IPS DF 4.7 (cell line): ENCODE measurements at regions not wholly inside any gene's neighbourhood (a gene's known extent, or its start where the extent isn't known, plus 50 kb on each side); places are given as distances from the start of the nearest gene placed in this dataset.
"Not testable (repeated sequence)": the region's sequence is repeated elsewhere in the genome, so short reads cannot be mapped to it uniquely, and the experiment has no call there.

Experiments
- DNase-seq: peaks from one replicate; pipeline ENCODE4 v3.0.0-alpha.2; 2013; ENCODE audit warnings: low spot score; ENCODE audit errors: extremely low read depth

DNA sequence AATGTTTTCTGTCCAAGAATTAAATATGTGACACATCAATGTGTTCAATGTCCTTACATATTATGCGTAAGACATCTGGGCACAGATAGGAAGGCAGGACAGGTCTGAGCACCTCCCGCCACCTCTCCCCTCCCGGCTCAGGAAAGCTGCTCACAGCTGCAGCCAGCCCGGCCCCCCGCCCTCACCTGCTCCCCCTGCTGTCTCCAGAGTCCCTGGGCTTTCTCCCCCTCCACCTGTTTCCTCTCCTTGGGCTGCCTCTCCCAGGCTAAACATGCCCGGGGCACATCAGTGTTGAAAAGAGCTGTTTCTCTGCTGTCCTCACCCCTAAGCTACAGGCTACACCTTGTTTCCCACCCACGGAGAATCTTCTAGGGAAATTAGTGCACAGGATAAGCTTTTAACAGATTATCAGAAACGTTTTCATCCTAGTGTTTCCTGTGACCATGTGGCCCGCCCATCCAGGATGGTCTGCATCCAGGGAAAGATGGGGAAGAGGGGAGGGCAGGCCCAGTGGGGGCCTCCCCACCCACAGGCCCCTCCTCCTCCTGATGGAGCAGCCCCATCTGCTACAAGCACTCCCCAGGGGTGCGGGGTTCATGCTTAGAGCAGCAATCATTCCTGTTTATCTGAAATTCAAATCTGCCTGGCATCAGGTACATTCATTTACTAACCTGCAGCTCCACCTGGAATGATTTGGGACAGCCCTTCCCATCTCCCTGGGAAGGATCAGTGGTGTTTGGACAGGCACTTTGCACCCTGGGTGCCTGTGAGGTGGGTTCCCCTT is 273.8 kb upstream of the SFSWAP start:
- DNase-seq = no peak

DNA sequence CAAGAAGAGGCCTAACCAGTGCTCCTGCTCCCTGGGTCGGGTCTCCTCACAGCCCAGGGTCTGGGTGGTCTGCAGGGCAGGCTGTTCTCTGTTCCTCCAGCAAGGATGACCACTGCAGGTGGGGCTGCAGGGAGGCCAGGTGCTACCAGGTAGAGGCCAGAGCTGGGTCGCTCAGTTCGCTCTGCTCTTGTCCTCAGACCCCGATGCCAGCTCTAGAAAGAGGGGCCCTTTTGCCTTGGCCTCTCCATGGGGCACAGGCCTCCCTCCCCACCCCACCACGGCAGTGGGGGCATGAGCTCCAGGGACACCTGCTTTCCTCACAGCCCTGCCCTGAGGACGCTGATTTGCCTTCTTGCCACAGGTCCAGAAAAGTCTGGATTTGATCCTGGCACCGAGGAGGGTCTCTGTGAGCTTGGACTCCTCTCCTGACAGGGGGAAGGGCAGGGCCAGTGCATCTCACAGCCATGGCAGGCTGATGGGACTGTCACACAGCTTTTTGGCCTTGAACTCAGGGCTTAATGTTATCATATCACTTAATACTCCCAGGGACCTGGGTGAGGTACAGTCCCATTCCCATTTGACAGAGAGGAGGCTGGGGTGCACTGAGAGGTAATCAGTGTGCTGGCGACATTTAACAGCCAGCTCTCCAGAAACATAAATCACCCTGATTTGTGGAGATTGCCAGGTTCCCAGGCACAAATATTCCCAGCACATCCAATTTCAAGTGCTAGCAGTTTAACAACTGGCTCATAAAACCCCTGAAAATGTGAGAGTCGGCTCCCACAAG is 273.0 kb upstream of the SFSWAP start:
- DNase-seq = no peak

- DNase-seq = not testable (repeated sequence)
Measured at GRCh38 chr12:131438493-131438835, 272.4 kb upstream of the SFSWAP start.

GRCh38 chr12:131438881-131439280 is 272.0 kb upstream of the SFSWAP start:
- DNase-seq = no peak

GRCh38 chr12:131439752-131440151 is 271.1 kb upstream of the SFSWAP start:
- DNase-seq = not testable (repeated sequence)

GRCh38 chr12:131440209-131441059 is 270.5 kb upstream of the SFSWAP start:
- not testable (repeated sequence) for DNase-seq

DNA sequence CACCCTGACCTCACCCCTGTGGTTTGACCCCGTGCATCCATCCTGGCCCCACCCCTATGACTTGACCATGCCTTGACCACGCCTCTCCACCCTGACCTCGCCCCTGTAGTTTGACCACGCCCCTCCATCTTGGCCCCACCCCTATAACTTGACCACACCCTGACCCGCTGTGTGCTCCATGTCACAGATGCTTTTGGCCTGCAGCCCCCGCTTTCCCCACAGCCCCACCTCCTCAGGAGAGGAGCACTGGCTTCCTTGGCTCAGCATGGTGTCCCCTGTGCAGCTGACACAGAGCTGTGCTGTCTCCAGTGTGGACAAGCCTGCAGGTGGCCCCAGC is 269.9 kb upstream of the SFSWAP start:
- no peak for DNase-seq

DNA sequence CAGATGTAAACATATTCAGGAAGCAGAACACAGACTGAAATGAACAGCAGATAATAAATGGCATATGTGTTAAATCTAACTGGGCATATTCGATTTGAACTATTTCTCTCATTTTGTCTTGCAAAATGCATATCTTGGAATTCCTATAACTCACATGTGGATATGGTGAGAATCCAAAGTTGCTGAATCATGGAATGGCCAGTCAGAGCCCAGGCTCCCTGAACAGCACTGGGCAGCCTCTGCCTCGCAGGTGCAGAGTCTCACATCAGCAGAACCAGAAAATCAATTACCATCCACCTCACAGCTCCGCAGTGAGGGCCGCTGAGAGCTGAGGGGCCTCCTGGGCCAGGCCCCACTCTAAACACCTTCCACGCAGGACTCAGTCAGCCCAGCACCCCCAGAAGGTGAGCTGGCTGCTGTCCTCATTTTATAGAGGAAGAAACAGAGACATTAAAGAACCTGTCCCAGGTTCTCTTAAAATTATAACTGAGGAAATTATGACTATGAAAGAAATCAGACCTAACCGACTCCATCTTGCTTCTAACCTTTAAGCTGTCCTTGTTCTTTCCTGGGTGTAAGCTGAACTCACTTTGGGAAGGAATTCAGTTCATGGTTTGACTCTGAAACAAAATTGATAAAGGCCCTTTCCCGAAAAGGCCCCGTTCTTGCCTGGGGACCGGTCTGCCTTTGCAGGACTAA is 269.1 kb upstream of the SFSWAP start:
- no peak for DNase-seq

- no peak for DNase-seq
Measured at GRCh38 chr12:131442337-131442918, 268.5 kb upstream of the SFSWAP start.

- no peak for DNase-seq
Measured at GRCh38 chr12:131443019-131444000, 267.6 kb upstream of the SFSWAP start.

DNA sequence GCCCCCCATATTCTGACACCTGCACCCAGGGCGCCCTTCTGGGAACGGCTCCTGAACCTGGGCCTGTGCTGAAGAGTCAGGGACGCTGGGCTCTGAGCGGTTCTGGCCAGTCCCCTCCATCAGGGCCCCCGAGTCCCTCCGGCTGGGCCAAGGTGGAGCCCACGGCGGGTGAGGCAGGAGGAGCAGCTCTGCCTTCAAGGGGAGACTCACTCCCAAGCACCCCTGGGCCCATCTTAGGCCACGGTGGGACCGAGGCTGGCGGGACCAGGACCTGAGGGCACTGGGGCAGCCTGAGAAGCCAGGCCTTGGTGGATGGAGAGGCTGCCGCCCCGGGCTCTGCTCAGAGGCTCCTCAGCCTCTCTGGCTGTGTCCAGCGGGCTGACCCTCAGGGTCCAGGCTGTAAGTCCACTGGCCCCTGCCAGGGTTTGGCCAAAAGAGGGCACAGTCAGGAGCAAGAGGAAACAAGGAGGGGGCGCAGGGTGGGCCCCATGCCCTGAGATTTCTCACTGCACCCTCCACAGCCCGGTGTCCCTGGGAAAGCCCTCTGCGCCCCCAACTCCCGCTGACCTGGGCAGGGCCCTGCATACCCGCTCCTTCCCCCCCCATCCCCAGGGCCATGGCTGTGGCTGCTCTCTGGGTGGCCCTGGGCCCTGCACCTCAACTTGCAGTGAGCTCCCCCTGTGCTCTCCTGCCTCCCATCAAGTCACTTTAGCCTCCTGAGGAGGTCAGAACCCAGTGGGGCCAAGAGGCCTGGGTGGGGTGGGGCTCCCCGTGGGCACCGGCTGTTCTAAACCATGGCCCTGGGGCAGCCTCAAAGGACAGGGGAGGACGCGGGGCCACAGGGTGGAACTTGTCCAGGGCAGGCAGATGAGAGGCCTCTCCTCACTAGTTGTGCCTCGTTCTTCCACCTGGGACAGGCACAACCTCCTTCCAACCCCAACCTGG is 266.4 kb upstream of the SFSWAP start:
- no peak for DNase-seq

GRCh38 chr12:131445184-131445774 is 265.6 kb upstream of the SFSWAP start:
- DNase-seq = no peak

DNA sequence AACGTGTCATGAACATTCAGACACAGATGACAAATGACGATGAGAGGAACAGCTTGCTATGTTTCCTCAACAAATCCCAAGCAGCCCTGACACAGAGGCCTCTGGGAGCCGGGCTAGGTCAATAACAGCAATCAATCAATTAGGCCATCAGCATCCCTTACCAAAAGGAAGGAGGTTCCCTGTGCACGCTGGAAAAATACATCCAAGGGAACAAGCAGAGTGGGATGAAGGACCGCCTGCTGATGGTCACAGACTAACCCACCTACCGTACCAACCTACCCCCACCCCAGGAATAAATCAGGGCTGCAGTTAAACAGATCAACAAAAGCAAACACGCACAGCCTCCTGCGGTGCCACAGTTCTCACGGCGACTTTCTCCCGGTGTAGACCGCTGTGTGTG is 265.1 kb upstream of the SFSWAP start:
- DNase-seq = no peak

DNA sequence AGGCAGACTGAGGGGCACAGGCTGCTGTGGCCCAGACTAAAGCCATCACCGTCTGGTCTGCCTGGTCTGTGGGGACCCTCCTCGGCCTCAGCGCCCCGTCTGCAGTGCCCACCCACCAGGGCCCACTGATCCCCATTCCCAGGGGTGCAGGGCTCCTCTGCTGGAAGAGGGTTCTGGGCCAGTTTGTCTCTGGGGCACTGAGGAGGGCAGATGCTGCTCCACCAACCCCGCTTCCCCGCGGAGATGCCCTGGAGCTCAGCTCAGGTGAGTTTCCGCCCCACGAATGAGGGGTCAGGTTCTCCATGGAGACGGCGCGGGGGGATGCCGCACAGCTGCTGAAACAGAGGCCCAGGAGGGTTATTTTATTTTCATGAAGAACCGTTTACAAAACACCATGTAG is 263.3 kb upstream of the SFSWAP start:
- not testable (repeated sequence) for DNase-seq

GRCh38 chr12:131448254-131448795 is 262.6 kb upstream of the SFSWAP start:
- DNase-seq = no peak

- DNase-seq = no peak
Measured at GRCh38 chr12:131449027-131449426, 261.9 kb upstream of the SFSWAP start.

- DNase-seq = no peak
Measured at GRCh38 chr12:131452444-131452860, 258.4 kb upstream of the SFSWAP start.
